CD14-positive monocyte (primary cell): ENCODE measurements at regions not wholly inside any gene's neighbourhood (a gene's known extent, or its start where the extent isn't known, plus 50 kb on each side); places are given as distances from the start of the nearest gene placed in this dataset.

Experiments
- DNase-seq, 3 donors: peaks; one replicate each; pipeline ENCODE4 v3.0.0-alpha.2; 2011 to 2022
- H2AFZ ChIP-seq: 2 replicates; pipeline ENCODE4 v1.6.0; 2012; ENCODE audit warnings: mild to moderate bottlenecking, low read depth, low read length, inconsistent platforms; ENCODE audit not compliant: insufficient read depth, poor library complexity, severe bottlenecking
- H3K27ac ChIP-seq, 2 donors: 1 replicate in 1 of 2; 2 replicates in 1 of 2; pipeline ENCODE4 v1.5.1; 2012 to 2013; ENCODE audit warnings: low read length in 2 of 2, control low read depth in 1 of 2, inconsistent platforms in 1 of 2, low read depth in 1 of 2, mild to moderate bottlenecking in 1 of 2
- H3K27me3 ChIP-seq, 2 donors: one replicate each; pipeline versions ENCODE4 v1.6.0 to v1.6.1; 2011 to 2013; ENCODE audit warnings: low read length in 2 of 2; ENCODE audit not compliant: control insufficient read depth in 2 of 2, insufficient read depth in 2 of 2
- H3K36me3 ChIP-seq, 2 donors: replicated peaks in 1 of 2; 1 replicate in 1 of 2; 2 replicates in 1 of 2; pipeline versions ENCODE4 v1.5.1 to v1.6.1; 2012 to 2013; ENCODE audit warnings: low read length in 2 of 2, control low read depth in 1 of 2, inconsistent platforms in 1 of 2, mild to moderate bottlenecking in 1 of 2; ENCODE audit not compliant: insufficient read depth in 2 of 2, control insufficient read depth in 1 of 2
- H3K4me1 ChIP-seq, 2 donors: 1 replicate in 1 of 2; 2 replicates in 1 of 2; pipeline versions ENCODE4 v1.5.1 to v1.6.1; 2012 to 2013; ENCODE audit warnings: low read length in 2 of 2, control low read depth in 1 of 2, inconsistent platforms in 1 of 2, mild to moderate bottlenecking in 1 of 2, moderate library complexity in 1 of 2; ENCODE audit not compliant: insufficient read depth in 2 of 2, control insufficient read depth in 1 of 2
- H3K4me2 ChIP-seq: replicated peaks from 2 replicates; pipeline ENCODE3; 2012; ENCODE audit warnings: low read length, moderate library complexity, mild to moderate bottlenecking; ENCODE audit not compliant: poor library complexity, severe bottlenecking; ENCODE audit errors: extremely low read depth
- H3K4me3 ChIP-seq, 3 experiments: fragments of 200-600 bp in 1 of 3; sonication (generic) in 1 of 3; replicated peaks in 1 of 3; 1 replicate in 2 of 3; 2 replicates in 1 of 3; pipeline ENCODE4 v1.5.1; 2011 to 2013; ENCODE audit warnings: low read length in 3 of 3, mild to moderate bottlenecking in 3 of 3, control low read depth in 2 of 3, low read depth in 2 of 3, inconsistent platforms in 1 of 3, moderate library complexity in 1 of 3
- H3K79me2 ChIP-seq: 2 replicates; pipeline ENCODE4 v1.6.0; 2012; ENCODE audit warnings: mild to moderate bottlenecking, control low read depth, inconsistent platforms, low read length, moderate library complexity; ENCODE audit not compliant: insufficient read depth
- H3K9ac ChIP-seq: 2 replicates; pipeline ENCODE4 v1.6.0; 2017; ENCODE audit warnings: low read length, mild to moderate bottlenecking; ENCODE audit not compliant: insufficient read depth, poor library complexity, severe bottlenecking
- H3K9me3 ChIP-seq, 2 donors: replicated peaks in 1 of 2; 1 replicate in 1 of 2; 2 replicates in 1 of 2; pipeline versions ENCODE4 v1.5.1 to v1.6.1; 2012 to 2013; ENCODE audit warnings: low read length in 2 of 2, control low read depth in 1 of 2; ENCODE audit not compliant: control insufficient read depth in 1 of 2, insufficient read depth in 1 of 2
- H4K20me1 ChIP-seq: 2 replicates; pipeline ENCODE4 v1.6.0; 2012; ENCODE audit warnings: mild to moderate bottlenecking, low read length, control low read depth, moderate library complexity; ENCODE audit not compliant: insufficient read depth
- H3K27ac Mint-ChIP-seq, 7 donors: one replicate each; pipeline ENCODE4 v1.8.0; 2020; ENCODE audit warnings: mild to moderate bottlenecking in 7 of 7, mixed read lengths in 7 of 7, moderate library complexity in 6 of 7, inconsistent platforms in 2 of 7
- H3K27me3 Mint-ChIP-seq, 3 donors: one replicate each; pipeline ENCODE4 v1.8.0; 2021 to 2022; ENCODE audit warnings: low read depth in 3 of 3, mild to moderate bottlenecking in 3 of 3, mixed read lengths in 3 of 3, moderate library complexity in 3 of 3, inconsistent platforms in 1 of 3
- H3K36me3 Mint-ChIP-seq, 2 donors: one replicate each; pipeline ENCODE4 v1.8.0; 2020; ENCODE audit warnings: mixed read lengths in 2 of 2, inconsistent platforms in 1 of 2, mild to moderate bottlenecking in 1 of 2
- H3K4me1 Mint-ChIP-seq: one replicate; pipeline ENCODE4 v1.8.0; 2020; ENCODE audit warnings: mild to moderate bottlenecking, mixed read lengths
- H3K4me3 Mint-ChIP-seq, 2 donors: one replicate each; pipeline ENCODE4 v1.8.0; 2020; ENCODE audit warnings: mild to moderate bottlenecking in 2 of 2, mixed read lengths in 2 of 2, moderate library complexity in 1 of 2
- H3K9me3 Mint-ChIP-seq, 7 donors: one replicate each; pipeline ENCODE4 v1.8.0; 2020 to 2022; ENCODE audit warnings: mixed read lengths in 7 of 7, mild to moderate bottlenecking in 6 of 7, moderate library complexity in 6 of 7, inconsistent platforms in 2 of 7
- CTCF ChIP-seq: fragments of 200-600 bp; IDR thresholded peaks from one replicate; pipeline ENCODE4 v1.8.0; 2022; ENCODE audit warnings: antibody characterized with exemption, mild to moderate bottlenecking
- WGBS: methylation state at CpG from one replicate; pipeline ENCODE4 v1.1.5; 2013; ENCODE audit warnings: missing lambda C conversion rate; ENCODE audit not compliant: insufficient coverage; 5-methylcytosine and 5-hydroxymethylcytosine counted together
- intact Hi-C, 2 donors: fragments of 100-400 bp; cut with micrococcal nuclease; formaldehyde crosslinking; loops; one replicate each; pipeline versions ENCODE4 v1.15.0 to v1.15.1; 2023

GRCh38 chr6:134698228-134698627 lies 251.7 kb downstream of the ALDH8A1 start:
- no peak for DNase-seq
- Histone ChIP-seq H3K27ac (no peak overlapping the region), H3K27me3 (no peaks in the 10 kb centered on the region), H3K79me2 (no peaks in the 10 kb centered on the region), H3K36me3 (no peaks in the 10 kb centered on the region), H3K4me2 (no peak overlapping the region), H2AFZ (no peak overlapping the region), H4K20me1 (no peaks in the 10 kb centered on the region), H3K9me3 (no peaks in the 10 kb centered on the region), H3K9ac (no peak overlapping the region), H3K4me3 (no peak overlapping the region), H3K4me1 (no peaks in the 10 kb centered on the region)
- no CpG with 5 or more reads among the region's 1 CpG for WGBS
- intact Hi-C loops = no loop called here
- H3K27ac Mint-ChIP-seq = no peak overlapping the region
- no peaks in the 10 kb centered on the region for H3K36me3 Mint-ChIP-seq
- peaks cover 0 to 10% (median 2%) of the 10 kb centered on the region in 7 donors for H3K9me3 Mint-ChIP-seq
- H3K27me3 Mint-ChIP-seq = peaks cover 0 to 7% (median 2%) of the 10 kb centered on the region in 3 donors
- no peak overlapping the region for H3K4me3 Mint-ChIP-seq
- H3K4me1 Mint-ChIP-seq = no peaks in the 10 kb centered on the region
- no peak for TF ChIP-seq CTCF

- H3K27me3 Mint-ChIP-seq = peaks cover 10 to 21% (median 12%) of the 10 kb centered on the region in 3 donors
Observed at GRCh38 chr6:134692008-134692407, 257.9 kb downstream of the ALDH8A1 start.

More at GRCh38 chr6:134692008-134692407, 257.9 kb downstream of the ALDH8A1 start:
- H3K27ac ChIP-seq = no peak overlapping the region
- no peak overlapping the region for H2AFZ ChIP-seq
- WGBS = 80% methylated on average over 1 of the region's 3 CpGs
- peaks cover 4 to 10% of the 10 kb centered on the region in 2 donors for H3K27me3 ChIP-seq
- no peak overlapping the region for H3K4me3 ChIP-seq
- no peak overlapping the region for H3K4me2 ChIP-seq
- DNase-seq = no peak
- Mint-ChIP-seq H3K4me1 (no peaks in the 10 kb centered on the region), H3K9me3 (peaks cover 0 to 5% (median 0%) of the 10 kb centered on the region in 7 donors), H3K4me3 (no peak overlapping the region), H3K27ac (no peak overlapping the region), H3K36me3 (no peaks in the 10 kb centered on the region)
- H4K20me1 ChIP-seq = no peaks in the 10 kb centered on the region
- no peaks in the 10 kb centered on the region for H3K4me1 ChIP-seq
- no peaks in the 10 kb centered on the region for H3K9me3 ChIP-seq
- intact Hi-C loops = no loop called here
- no peaks in the 10 kb centered on the region for H3K79me2 ChIP-seq
- no peak for TF ChIP-seq CTCF
- H3K9ac ChIP-seq = no peak overlapping the region
- no peaks in the 10 kb centered on the region for H3K36me3 ChIP-seq
